ENCODE measurements at regions not wholly inside any gene's neighbourhood (a gene's known extent, or its start where the extent isn't known, plus 50 kb on each side); places are given as distances from the start of the nearest gene placed in this dataset.

- no peak for DNase-seq
Measured at GRCh38 chr2:96438589-96438988, 66.6 kb downstream of the NEURL3 start.

GRCh38 chr2:96437512-96437911, 67.6 kb downstream of the NEURL3 start:
- peak; percentile 51 to 53 for DNase-seq

DNA sequence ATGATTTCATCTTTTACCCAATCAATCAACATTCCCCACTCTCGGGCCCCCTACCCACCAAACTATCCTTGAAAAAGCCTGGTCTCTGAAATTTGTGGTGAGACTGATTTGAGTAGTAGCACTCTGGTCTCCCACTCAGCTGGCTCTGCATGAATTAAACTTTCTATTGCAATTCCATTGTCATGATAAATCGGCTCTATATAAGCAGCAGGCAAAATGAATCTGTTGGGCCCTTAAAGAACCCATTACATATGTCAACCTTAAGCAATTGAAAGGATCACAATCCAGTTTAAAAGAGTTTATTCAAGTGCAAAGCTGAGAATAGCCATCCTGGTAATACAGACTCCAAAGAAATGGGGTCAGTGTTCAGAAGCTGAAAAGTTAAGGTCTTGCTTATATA, 68.2 kb downstream of the NEURL3 start:
- no peak for DNase-seq

DNA sequence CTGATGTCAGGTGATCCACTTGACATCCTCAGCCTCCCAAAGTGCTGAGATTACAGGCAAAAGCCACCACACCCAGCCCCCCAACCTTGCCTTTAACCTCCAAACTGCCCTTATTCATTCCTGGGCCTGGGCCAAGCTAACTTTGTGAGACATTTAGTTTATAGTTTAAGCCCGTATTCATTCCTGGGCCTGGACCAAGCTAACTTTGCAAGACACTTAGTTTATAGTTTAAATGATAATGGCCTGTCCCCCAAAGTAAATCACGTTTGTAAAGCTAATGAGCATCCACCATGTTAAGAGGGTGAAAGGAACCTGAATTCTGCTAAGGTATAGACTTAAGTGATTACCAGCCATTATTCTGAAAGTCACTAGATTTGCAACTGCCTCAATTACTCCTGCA, 68.7 kb downstream of the NEURL3 start:
- no peak for DNase-seq

DNA sequence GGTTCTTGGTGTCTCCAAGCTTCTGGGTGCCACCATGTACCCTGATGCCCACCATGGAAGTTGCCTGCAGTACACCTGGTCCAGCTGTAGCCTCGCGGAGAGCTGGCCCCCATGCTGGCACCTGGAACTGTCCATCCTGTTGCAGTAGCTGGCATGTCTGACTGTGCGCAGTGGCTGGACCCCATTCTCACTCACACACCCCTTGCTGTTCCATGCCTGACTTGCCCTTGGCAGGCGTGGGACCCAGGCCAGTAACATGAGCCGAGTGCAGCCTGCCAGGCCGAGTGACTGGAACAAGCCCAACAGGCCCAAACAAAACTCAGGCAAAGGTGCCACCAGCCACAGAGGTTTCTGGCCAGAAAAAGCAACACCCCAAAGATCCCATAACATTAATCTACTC, 73.8 kb downstream of the NEURL3 start:
- no peak for DNase-seq

GRCh38 chr2:96430394-96430988, 74.7 kb downstream of the NEURL3 start:
- no peak for DNase-seq

GRCh38 chr2:96427917-96428316, 77.2 kb downstream of the NEURL3 start:
- peak; percentile 35 to 51 for DNase-seq

GRCh38 chr2:96427169-96427568, 78.0 kb downstream of the NEURL3 start:
- no peak for DNase-seq

DNA sequence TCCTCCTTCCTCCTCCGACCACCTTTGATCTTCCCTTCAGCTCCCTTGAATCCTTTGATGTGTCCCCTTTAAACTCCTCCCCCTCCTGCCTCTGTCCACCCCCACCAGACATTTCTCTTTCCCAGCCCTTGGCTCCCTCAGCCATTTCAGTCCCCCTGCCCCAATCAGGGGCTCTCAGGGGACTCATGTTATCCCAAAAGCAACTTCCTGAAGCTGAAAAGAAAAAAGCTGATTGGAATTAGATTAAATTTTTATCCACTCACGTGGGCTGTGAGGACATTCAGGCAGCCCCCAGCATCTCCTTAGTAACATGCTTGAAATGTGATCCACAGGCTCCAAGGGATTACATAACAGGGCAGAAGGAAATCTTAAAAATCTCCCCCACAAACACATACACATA, 81.3 kb downstream of the NEURL3 start:
- no peak for DNase-seq
